Mesothelial cell of epicardium (in vitro differentiated cells): ENCODE measurements at regions not wholly inside any gene's neighbourhood (a gene's known extent, or its start where the extent isn't known, plus 50 kb on each side); places are given as distances from the start of the nearest gene placed in this dataset.

Experiments used
- DNase-seq, 2 experiments: peaks; one replicate each; pipeline ENCODE4 v3.0.0; 2021; ENCODE audit warnings: low spot score in 2 of 2; ENCODE audit not compliant: unreplicated experiment in 2 of 2
- H3K27ac Mint-ChIP-seq: 2 replicates; pipeline ENCODE4 v1.8.0; 2021; ENCODE audit warnings: mixed read lengths
- H3K27me3 Mint-ChIP-seq: 2 replicates; pipeline ENCODE4 v1.8.0; 2021; ENCODE audit warnings: low read depth, mixed read lengths
- H3K36me3 Mint-ChIP-seq: 2 replicates; pipeline ENCODE4 v1.8.0; 2021; ENCODE audit warnings: mixed read lengths
- H3K4me1 Mint-ChIP-seq: 2 replicates; pipeline ENCODE4 v1.8.0; 2021; ENCODE audit warnings: mixed read lengths
- H3K4me3 Mint-ChIP-seq: 2 replicates; pipeline ENCODE4 v1.8.0; 2021; ENCODE audit warnings: mild to moderate bottlenecking, moderate library complexity, mixed read lengths
- H3K9me3 Mint-ChIP-seq: 2 replicates; pipeline ENCODE4 v1.8.0; 2021; ENCODE audit warnings: mixed read lengths
- CTCF ChIP-seq: fragments of 200-600 bp; sonication (generic); IDR thresholded peaks from one replicate; pipeline ENCODE4 v1.5.0; 2021; ENCODE audit warnings: antibody characterized with exemption; ENCODE audit not compliant: unreplicated experiment

- Mint-ChIP-seq H3K4me1 (peaks cover 6% of the 10 kb centered on the region), H3K4me3 (no peak overlapping the region), H3K27ac (no peak overlapping the region), H3K27me3 (peaks cover 16% of the 10 kb centered on the region), H3K36me3 (no peaks in the 10 kb centered on the region), H3K9me3 (peaks cover 10% of the 10 kb centered on the region)
- no peak for DNase-seq
- no peak for TF ChIP-seq CTCF
Observed at GRCh38 chr1:93743465-93743864, 61.8 kb upstream of the BCAR3 start.

GRCh38 chr1:93740601-93741031, 59.0 kb upstream of the BCAR3 start:
- no peak for TF ChIP-seq CTCF
- peaks cover 6% of the 10 kb centered on the region for H3K9me3 Mint-ChIP-seq
- H3K27me3 Mint-ChIP-seq, result peaks cover 5% of the 10 kb centered on the region
- H3K4me1 Mint-ChIP-seq, result peaks cover 6% of the 10 kb centered on the region
- no peak for DNase-seq
- no peaks in the 10 kb centered on the region for H3K36me3 Mint-ChIP-seq
- H3K27ac Mint-ChIP-seq, result no peak overlapping the region
- H3K4me3 Mint-ChIP-seq, result no peak overlapping the region

GRCh38 chr1:93740157-93740556, 58.5 kb upstream of the BCAR3 start:
- TF ChIP-seq CTCF, result no peak

GRCh38 chr1:93739472-93739871, 57.8 kb upstream of the BCAR3 start:
- Mint-ChIP-seq H3K27me3 (no peaks in the 10 kb centered on the region), H3K9me3 (peaks cover 6% of the 10 kb centered on the region), H3K36me3 (no peaks in the 10 kb centered on the region), H3K27ac (no peak overlapping the region), H3K4me1 (peaks cover 2% of the 10 kb centered on the region), H3K4me3 (no peak overlapping the region)
- no peak for TF ChIP-seq CTCF
- no peak for DNase-seq

More at GRCh38 chr1:93740157-93740556, 58.5 kb upstream of the BCAR3 start:
- H3K27me3 Mint-ChIP-seq, result peaks cover 2% of the 10 kb centered on the region
- peaks cover 6% of the 10 kb centered on the region for H3K9me3 Mint-ChIP-seq
- H3K36me3 Mint-ChIP-seq, result no peaks in the 10 kb centered on the region
- DNase-seq, result no peak
- no peak overlapping the region for H3K27ac Mint-ChIP-seq
- peaks cover 6% of the 10 kb centered on the region for H3K4me1 Mint-ChIP-seq
- no peak overlapping the region for H3K4me3 Mint-ChIP-seq

GRCh38 chr1:93738926-93739325, 57.3 kb upstream of the BCAR3 start:
- Mint-ChIP-seq H3K36me3 (no peaks in the 10 kb centered on the region), H3K4me3 (no peak overlapping the region), H3K27me3 (no peaks in the 10 kb centered on the region), H3K9me3 (peaks cover 6% of the 10 kb centered on the region), H3K4me1 (no peaks in the 10 kb centered on the region), H3K27ac (no peak overlapping the region)
- no peak for TF ChIP-seq CTCF
- no peak for DNase-seq

GRCh38 chr1:93738075-93738622, 56.5 kb upstream of the BCAR3 start:
- H3K4me3 Mint-ChIP-seq, result no peak overlapping the region
- no peak overlapping the region for H3K27ac Mint-ChIP-seq
- no peak for TF ChIP-seq CTCF
- H3K9me3 Mint-ChIP-seq, result peaks cover 6% of the 10 kb centered on the region
- H3K36me3 Mint-ChIP-seq, result no peaks in the 10 kb centered on the region
- no peak for DNase-seq
- no peaks in the 10 kb centered on the region for H3K27me3 Mint-ChIP-seq
- no peaks in the 10 kb centered on the region for H3K4me1 Mint-ChIP-seq
